Ishikawa (cell line): ENCODE measurements at regions not wholly inside any gene's neighbourhood (a gene's known extent, or its start where the extent isn't known, plus 50 kb on each side); places are given as distances from the start of the nearest gene placed in this dataset.

Source experiments
- EP300 ChIP-seq: IDR thresholded peaks from 2 replicates; pipeline ENCODE4 v1.6.1; 2012; ENCODE audit warnings: borderline replicate concordance
- RAD21 ChIP-seq: IDR thresholded peaks from 2 replicates; pipeline ENCODE4 v1.6.1; 2012; ENCODE audit warnings: low read depth

DNA sequence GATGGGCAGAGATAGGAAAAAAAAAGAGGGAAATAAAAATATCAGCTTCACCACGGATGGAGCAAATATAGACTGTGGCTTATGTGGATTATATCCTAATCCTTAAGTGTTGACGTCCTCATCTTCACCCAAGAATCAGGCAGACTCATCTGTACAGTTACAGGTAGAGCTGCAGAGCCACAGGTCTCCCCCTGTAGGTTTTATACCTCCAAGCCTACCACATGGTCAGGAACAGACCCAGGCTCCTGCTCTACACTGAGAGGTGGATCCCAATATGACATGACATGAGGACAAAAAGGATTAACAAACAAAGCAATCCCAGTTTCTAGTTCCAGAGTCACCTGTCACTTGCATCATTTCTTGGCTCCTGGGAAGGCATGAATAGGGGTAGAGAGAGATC, 400.8 kb downstream of the SEMA3D start:
- TF ChIP-seq EP300 (no peak), RAD21 (no peak)
